ENCODE measurements at regions not wholly inside any gene's neighbourhood (a gene's known extent, or its start where the extent isn't known, plus 50 kb on each side); places are given as distances from the start of the nearest gene placed in this dataset.

GRCh38 chr18:30683836-30684235 is 358.7 kb downstream of the DSC3 start:
- TF ChIP-seq CTCF (conservative IDR thresholded peaks at IDR 0.05; ENCODE audit: low read depth, low read length): no peak
- TF ChIP-seq EZH2 (IDR thresholded peaks at IDR 0.05; ENCODE audit: borderline replicate concordance, low read depth, low read length, poor library complexity, severe bottlenecking): no peak

Measured in A673 (cell line).